Panc1 (cell line): ENCODE measurements at regions not wholly inside any gene's neighbourhood (a gene's known extent, or its start where the extent isn't known, plus 50 kb on each side); places are given as distances from the start of the nearest gene placed in this dataset.

Experiments used
- ATAC-seq: fragments of 200-7000 bp; cut with Tn5 transposase; 2 replicates; pipeline ENCODE4 v1.9.1; 2020; ENCODE audit warnings: mild to moderate bottlenecking, moderate library complexity
- BruUV-seq: library from RNA; stranded (reverse); fragments of 400-500 nt; replicated peaks from 2 replicates; lab custom pipeline; 2021; lab: Mats Ljungman, UMichigan
- CTCF ChIA-PET: fragments of 300-600 bp; sonication (Branson Sonifier 250); formaldehyde crosslinking; loops from one replicate; lab custom pipeline; 2022; ENCODE audit warnings: antibody characterized with exemption; lab: Charles Lee
- POLR2A ChIA-PET: fragments of 300-600 bp; sonication (Branson Sonifier 250); formaldehyde crosslinking; loops from one replicate; lab custom pipeline; 2022; ENCODE audit warnings: antibody characterized with exemption; lab: Charles Lee
- DNase-seq: peaks from one replicate; pipeline ENCODE4 v3.0.0-alpha.2; 2010; ENCODE audit warnings: low read depth, low spot score
- H3K27ac ChIP-seq: 2 replicates; pipeline ENCODE4 v1.5.1; 2011; ENCODE audit warnings: mild to moderate bottlenecking, low read length, inconsistent platforms
- H3K27me3 ChIP-seq: fragments of 200-500 bp; sonication (Bioruptor generic); 2 replicates; pipeline ENCODE4 v1.6.0; 2014; ENCODE audit warnings: low read length, inconsistent platforms; ENCODE audit not compliant: control insufficient read depth, insufficient read depth
- H3K36me3 ChIP-seq: fragments of 200-500 bp; sonication (Bioruptor generic); 2 replicates; pipeline ENCODE4 v1.5.1; 2014; ENCODE audit warnings: inconsistent platforms, mild to moderate bottlenecking, low read length, moderate library complexity; ENCODE audit not compliant: control insufficient read depth, insufficient read depth
- H3K4me1 ChIP-seq: 2 replicates; pipeline ENCODE4 v1.5.1; 2011; ENCODE audit warnings: inconsistent platforms, mild to moderate bottlenecking, low read length, moderate library complexity; ENCODE audit not compliant: control insufficient read depth, insufficient read depth
- H3K4me3 ChIP-seq, 2 experiments: 2 replicates each; pipeline ENCODE4 v1.5.1; 2011 to 2012; ENCODE audit warnings: low read depth in 2 of 2, low read length in 2 of 2, mild to moderate bottlenecking in 2 of 2, inconsistent platforms in 1 of 2, moderate library complexity in 1 of 2
- H3K9me3 ChIP-seq: fragments of 200-500 bp; sonication (Bioruptor generic); 2 replicates; pipeline ENCODE4 v1.5.1; 2014; ENCODE audit warnings: low read depth, mild to moderate bottlenecking, inconsistent platforms, low read length, moderate library complexity; ENCODE audit not compliant: control insufficient read depth, insufficient read depth
- CTCF ChIP-seq: fragments of 450-650 bp; IDR thresholded peaks from 2 replicates; pipeline ENCODE4 v1.5.1; 2017; ENCODE audit warnings: mild to moderate bottlenecking
- POLR2AphosphoS5 ChIP-seq: IDR thresholded peaks from 2 replicates; pipeline ENCODE4 v1.6.1; 2012; ENCODE audit warnings: mild to moderate bottlenecking, low read depth, low read length, moderate library complexity
- REST ChIP-seq, 2 experiments: IDR thresholded peaks; 2 replicates each; pipeline ENCODE4 v1.6.1; 2011 to 2012; ENCODE audit warnings: low read depth in 2 of 2, control low read depth in 1 of 2, low read length in 1 of 2, mild to moderate bottlenecking in 1 of 2, moderate library complexity in 1 of 2; ENCODE audit not compliant: insufficient read depth in 1 of 2
- SIN3A ChIP-seq: IDR thresholded peaks from 2 replicates; pipeline ENCODE4 v1.6.1; 2012; ENCODE audit warnings: low read depth, mild to moderate bottlenecking, low read length, moderate library complexity, borderline replicate concordance; ENCODE audit not compliant: insufficient read depth
- TCF7L2 ChIP-seq: IDR thresholded peaks from 2 replicates; pipeline ENCODE4 v1.6.1; 2011; ENCODE audit warnings: mild to moderate bottlenecking, low read depth, low read length, inconsistent platforms
- in situ Hi-C: cut with HindIII; loops from 2 replicates; pipeline ENCODE4 v1.10.0; 2016; ENCODE audit warnings: low sequenced_read_pairs, low pct_unique_long_range_greater_than_20kb
- intact Hi-C: fragments of 100-400 bp; cut with micrococcal nuclease; formaldehyde crosslinking; loops from one replicate; pipeline ENCODE4 v1.10.0; 2022; ENCODE audit not compliant: unreplicated experiment

GRCh38 chr18:73563901-73564472, 583.6 kb downstream of the FBXO15 start:
- Histone ChIP-seq H3K36me3 (no peaks in the 10 kb centered on the region), H3K9me3 (no peaks in the 10 kb centered on the region), H3K27me3 (peaks cover 7% of the 10 kb centered on the region), H3K4me3 (no peak overlapping the region), H3K4me1 (no peaks in the 10 kb centered on the region), H3K27ac (no peak overlapping the region)
- in situ Hi-C loops (no loop called here), intact Hi-C loops (no loop called here)
- DNase-seq (no peak), ATAC-seq (no peak)
- BruUV-seq = no TSS peak
- ChIA-PET POLR2A (no interaction called here), CTCF (no interaction called here)
- no peak for TF ChIP-seq REST (IDR thresholded peaks at IDR 0.05; ENCODE audit: insufficient read depth in 1 of 2, low read depth in 2 of 2, low read length in 1 of 2)
- no peak for TF ChIP-seq SIN3A
- TF ChIP-seq POLR2AphosphoS5 = no peak
- TF ChIP-seq CTCF = no peak
- TF ChIP-seq TCF7L2 = no peak

GRCh38 chr18:73563345-73563744, 584.3 kb downstream of the FBXO15 start:
- Histone ChIP-seq H3K27me3 (peaks cover 7% of the 10 kb centered on the region), H3K9me3 (no peaks in the 10 kb centered on the region), H3K4me3 (no peak overlapping the region), H3K4me1 (no peaks in the 10 kb centered on the region), H3K36me3 (no peaks in the 10 kb centered on the region), H3K27ac (no peak overlapping the region)
- in situ Hi-C loops = no loop called here
- ATAC-seq (no peak), DNase-seq (no peak)
- POLR2A ChIA-PET = interaction anchor here (0.6 kb wide), 1 partner anchor 235 kb away, joined by 3 read pairs; no protein-coding TSS in a partner anchor
- TF ChIP-seq TCF7L2 (no peak), POLR2AphosphoS5 (no peak), CTCF (no peak), SIN3A (no peak), REST (IDR thresholded peaks at IDR 0.05; ENCODE audit: insufficient read depth in 1 of 2, low read depth in 2 of 2, low read length in 1 of 2) (no peak)
- CTCF ChIA-PET = no interaction called here
- intact Hi-C loops = no loop called here
- no TSS peak for BruUV-seq
